ENCODE measurements at regions not wholly inside any gene's neighbourhood (a gene's known extent, or its start where the extent isn't known, plus 50 kb on each side); places are given as distances from the start of the nearest gene placed in this dataset.

DNA sequence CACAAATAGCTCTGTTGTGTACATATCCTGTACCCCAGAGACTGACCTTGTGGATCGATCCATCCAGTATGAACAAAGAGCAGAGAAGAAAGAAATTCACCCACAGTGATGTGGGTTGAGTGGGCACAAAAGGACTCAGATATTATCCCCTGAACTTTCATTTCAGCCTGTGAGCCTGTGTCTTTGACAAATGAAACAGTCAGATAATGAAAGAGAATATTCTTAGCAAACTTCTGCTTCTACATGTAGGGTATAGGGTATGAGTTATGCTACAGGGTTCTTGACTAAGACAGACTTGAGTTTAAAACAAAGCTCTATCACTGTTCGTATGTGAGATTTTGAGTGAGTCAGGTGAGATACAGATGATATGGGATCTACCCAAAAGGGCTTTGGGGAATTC, 359.7 kb downstream of the MAFB start:
- no peak overlapping the region for H3K4me3 Mint-ChIP-seq
- DNase-seq (ENCODE audit: low spot score), result no peak
- no peaks in the 10 kb centered on the region for H3K36me3 Mint-ChIP-seq (ENCODE audit: low read depth)
- H3K4me1 Mint-ChIP-seq (ENCODE audit: low read depth), result no peaks in the 10 kb centered on the region
- no peaks in the 10 kb centered on the region for H3K27me3 Mint-ChIP-seq (ENCODE audit: low read depth)
- H3K27ac Mint-ChIP-seq, result no peak overlapping the region
- H3K9me3 Mint-ChIP-seq, result no peaks in the 10 kb centered on the region

DNA sequence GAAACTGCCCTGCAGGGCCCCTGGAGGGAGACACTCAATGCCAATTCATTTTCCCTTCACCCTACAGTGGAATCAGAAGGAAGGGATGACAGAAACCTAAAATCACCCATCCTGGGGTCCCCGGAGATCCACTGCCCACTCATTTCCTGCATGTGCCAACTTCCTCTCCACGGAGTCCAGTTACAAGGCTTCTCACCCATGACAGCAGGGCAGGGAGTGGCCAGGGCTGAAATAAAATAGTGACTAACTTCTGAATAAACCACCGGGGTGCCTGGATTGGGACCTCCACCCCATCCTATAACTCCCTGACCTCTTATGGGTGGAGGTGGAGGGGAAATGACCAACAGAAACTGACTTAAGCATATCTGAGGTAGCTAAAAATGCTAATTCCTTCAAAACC, 362.3 kb downstream of the MAFB start:
- Mint-ChIP-seq H3K36me3 (ENCODE audit: low read depth) (no peaks in the 10 kb centered on the region), H3K4me3 (no peak overlapping the region), H3K9me3 (no peaks in the 10 kb centered on the region), H3K27me3 (ENCODE audit: low read depth) (no peaks in the 10 kb centered on the region), H3K27ac (no peak overlapping the region), H3K4me1 (ENCODE audit: low read depth) (no peaks in the 10 kb centered on the region)
- DNase-seq (ENCODE audit: low spot score), result no peak

DNA sequence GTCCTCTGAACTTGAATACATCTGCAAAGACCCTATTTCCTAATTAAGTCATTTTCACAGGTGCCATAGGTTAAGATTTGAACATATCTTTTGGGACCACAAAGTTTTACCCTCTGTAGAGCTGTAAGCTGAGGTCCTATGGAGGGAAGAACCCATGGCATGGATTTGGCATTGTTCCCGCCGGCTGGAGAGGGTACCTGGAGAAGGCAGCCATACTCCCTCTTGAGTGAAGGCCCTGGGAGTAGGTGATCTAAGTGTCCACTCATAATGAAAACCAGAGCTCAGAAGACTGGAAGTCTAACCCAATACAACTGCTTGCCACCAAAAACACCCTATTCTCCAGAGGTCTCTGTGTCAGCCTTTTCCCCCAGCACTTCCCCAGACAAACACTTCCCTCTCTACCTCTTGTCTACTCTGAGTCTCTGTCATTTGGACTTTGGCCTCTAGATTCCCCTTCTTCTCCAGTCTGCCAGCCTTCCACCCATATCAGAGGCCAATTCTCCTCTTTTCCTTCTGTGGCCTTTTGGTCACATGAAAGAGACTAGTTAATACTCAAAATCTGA, 363.9 kb downstream of the MAFB start:
- Mint-ChIP-seq H3K27me3 (ENCODE audit: low read depth) (no peaks in the 10 kb centered on the region), H3K4me1 (ENCODE audit: low read depth) (no peaks in the 10 kb centered on the region), H3K4me3 (no peak overlapping the region), H3K36me3 (ENCODE audit: low read depth) (no peaks in the 10 kb centered on the region), H3K9me3 (no peaks in the 10 kb centered on the region), H3K27ac (no peak overlapping the region)
- no peak for DNase-seq (ENCODE audit: low spot score)

DNA sequence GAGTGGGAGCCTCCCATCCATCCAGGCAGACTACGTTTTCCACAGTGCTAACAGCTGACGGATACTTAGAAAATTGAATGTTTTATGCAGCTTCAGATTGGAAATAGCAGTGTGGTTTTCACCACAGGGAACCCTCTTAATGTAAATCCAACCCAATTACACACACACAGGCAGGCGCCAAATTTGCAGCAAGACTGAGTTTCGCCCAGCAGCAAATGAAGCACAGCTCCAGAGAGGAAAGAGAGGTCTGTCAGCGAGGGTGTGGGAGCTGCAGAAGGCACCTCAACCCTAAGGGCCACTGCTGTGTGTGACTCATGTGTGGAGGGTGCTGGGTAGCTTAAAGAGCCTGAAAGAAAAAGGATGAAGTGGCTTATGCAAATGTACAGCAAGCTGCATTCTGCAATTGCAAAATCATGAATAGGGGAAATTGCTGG, 365.7 kb downstream of the MAFB start:
- H3K4me3 Mint-ChIP-seq, result no peak overlapping the region
- no peaks in the 10 kb centered on the region for H3K27me3 Mint-ChIP-seq (ENCODE audit: low read depth)
- H3K27ac Mint-ChIP-seq, result no peak overlapping the region
- DNase-seq (ENCODE audit: low spot score), result no peak
- no peaks in the 10 kb centered on the region for H3K9me3 Mint-ChIP-seq
- no peaks in the 10 kb centered on the region for H3K36me3 Mint-ChIP-seq (ENCODE audit: low read depth)
- H3K4me1 Mint-ChIP-seq (ENCODE audit: low read depth), result no peaks in the 10 kb centered on the region

DNA sequence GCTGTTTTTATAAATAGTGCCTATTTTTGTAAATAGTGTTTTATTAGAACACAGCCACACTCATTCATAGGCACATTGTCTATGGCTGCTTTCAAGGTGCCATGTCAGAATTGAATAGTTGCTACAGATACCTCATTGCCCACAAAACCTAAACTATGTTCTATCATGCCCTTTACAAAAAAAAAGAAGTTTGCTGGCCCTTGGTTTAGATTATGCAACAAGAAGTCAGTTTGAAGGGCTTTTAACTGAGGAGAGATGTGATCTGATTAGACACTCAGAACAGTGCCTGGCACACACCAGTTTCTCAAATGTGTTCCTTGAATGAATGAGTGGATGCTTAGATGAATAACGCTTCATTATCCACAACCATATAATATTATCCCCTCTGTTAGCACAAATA, 366.1 kb downstream of the MAFB start:
- no peak for DNase-seq (ENCODE audit: low spot score)
- Mint-ChIP-seq H3K4me1 (ENCODE audit: low read depth) (no peaks in the 10 kb centered on the region), H3K27me3 (ENCODE audit: low read depth) (no peaks in the 10 kb centered on the region), H3K36me3 (ENCODE audit: low read depth) (no peaks in the 10 kb centered on the region), H3K9me3 (no peaks in the 10 kb centered on the region), H3K27ac (no peak overlapping the region), H3K4me3 (no peak overlapping the region)

DNA sequence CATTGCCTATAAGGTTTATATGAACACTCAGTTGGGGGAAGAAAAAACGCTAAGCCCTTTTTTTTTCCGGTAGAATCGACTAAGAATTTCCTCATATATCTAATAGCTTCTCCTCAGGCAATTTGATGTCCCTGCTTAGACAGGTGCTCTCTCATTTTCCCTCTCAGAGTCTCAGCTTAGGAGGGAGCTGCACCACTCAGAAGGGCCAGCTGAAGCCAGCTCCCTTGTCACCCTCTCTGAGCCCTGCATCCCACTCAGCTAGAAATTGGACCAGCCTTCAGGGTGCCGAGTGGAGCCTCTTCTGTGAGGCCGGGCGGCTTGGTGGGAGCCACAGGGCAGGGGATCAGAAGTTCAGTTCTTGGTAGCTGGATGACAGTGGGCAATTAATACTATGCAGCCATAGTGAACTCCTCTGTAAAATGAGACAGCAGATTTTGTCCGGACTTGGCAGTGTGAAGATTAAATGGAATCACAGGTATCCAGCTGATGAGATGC, 368.5 kb downstream of the MAFB start:
- Mint-ChIP-seq H3K4me1 (ENCODE audit: low read depth) (no peaks in the 10 kb centered on the region), H3K27me3 (ENCODE audit: low read depth) (no peaks in the 10 kb centered on the region), H3K27ac (no peak overlapping the region), H3K9me3 (no peaks in the 10 kb centered on the region), H3K4me3 (no peak overlapping the region), H3K36me3 (ENCODE audit: low read depth) (no peaks in the 10 kb centered on the region)
- no peak for DNase-seq (ENCODE audit: low spot score)

DNA sequence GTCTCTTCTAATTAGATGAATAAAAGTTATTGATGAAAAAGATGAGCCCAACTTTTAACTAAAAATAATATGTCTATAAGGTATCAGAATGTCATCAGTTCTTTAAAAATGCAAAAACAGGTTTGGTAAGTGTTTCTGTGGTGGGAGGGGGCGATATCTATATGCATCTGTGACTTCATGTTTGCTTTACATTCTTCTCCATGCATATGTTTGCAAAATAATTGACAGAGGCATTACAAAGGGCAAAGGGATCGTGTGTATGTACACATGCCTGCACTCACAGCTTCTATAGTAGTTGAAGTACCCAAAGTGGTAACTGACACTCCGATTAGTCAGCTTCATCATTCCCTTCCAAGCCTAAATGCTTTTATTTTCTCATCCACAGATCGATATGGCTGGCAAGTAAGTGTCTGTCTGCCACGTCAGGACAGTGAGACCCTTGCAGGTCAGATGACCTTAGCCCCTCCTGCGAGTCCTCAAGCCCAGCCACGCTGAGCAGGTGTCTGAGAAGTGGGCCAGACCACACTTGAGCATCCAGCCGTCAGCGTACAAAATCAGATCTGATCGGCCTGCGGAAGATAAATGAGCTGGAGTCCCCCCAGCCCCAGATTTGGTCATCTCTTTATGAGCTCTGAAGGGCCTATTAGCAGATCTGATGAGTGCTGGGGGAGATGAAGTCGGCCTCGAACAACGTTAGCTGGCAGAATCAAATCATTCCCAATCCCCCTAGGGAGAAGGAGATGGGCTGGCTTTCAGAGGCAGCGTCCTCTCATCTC, 369.1 kb downstream of the MAFB start:
- Mint-ChIP-seq H3K4me3 (no peak overlapping the region), H3K27me3 (ENCODE audit: low read depth) (no peaks in the 10 kb centered on the region), H3K27ac (no peak overlapping the region), H3K36me3 (ENCODE audit: low read depth) (no peaks in the 10 kb centered on the region), H3K4me1 (ENCODE audit: low read depth) (no peaks in the 10 kb centered on the region), H3K9me3 (no peaks in the 10 kb centered on the region)
- no peak for DNase-seq (ENCODE audit: low spot score)

DNA sequence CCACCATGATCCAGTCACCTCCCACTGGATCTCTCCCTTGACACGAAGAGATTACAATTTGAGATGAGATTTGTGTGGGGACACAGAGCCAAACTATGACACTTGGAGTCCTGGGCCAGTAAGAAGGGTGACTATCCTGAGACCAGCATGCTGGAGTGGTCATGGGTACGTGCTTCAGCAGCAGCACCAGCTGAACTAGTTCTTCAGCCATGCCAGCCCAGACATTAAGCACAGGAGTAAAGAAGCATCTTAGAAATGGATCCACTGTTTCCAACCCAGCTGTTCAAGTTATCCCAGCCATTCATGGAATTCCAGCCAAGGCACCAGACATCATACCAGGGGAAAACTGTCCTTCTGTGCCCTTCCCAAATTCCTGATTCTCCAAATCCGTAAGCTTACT, 370.0 kb downstream of the MAFB start:
- Mint-ChIP-seq H3K27ac (no peak overlapping the region), H3K4me1 (ENCODE audit: low read depth) (no peaks in the 10 kb centered on the region), H3K27me3 (ENCODE audit: low read depth) (no peaks in the 10 kb centered on the region), H3K4me3 (no peak overlapping the region), H3K9me3 (no peaks in the 10 kb centered on the region), H3K36me3 (ENCODE audit: low read depth) (no peaks in the 10 kb centered on the region)
- no peak for DNase-seq (ENCODE audit: low spot score)

DNA sequence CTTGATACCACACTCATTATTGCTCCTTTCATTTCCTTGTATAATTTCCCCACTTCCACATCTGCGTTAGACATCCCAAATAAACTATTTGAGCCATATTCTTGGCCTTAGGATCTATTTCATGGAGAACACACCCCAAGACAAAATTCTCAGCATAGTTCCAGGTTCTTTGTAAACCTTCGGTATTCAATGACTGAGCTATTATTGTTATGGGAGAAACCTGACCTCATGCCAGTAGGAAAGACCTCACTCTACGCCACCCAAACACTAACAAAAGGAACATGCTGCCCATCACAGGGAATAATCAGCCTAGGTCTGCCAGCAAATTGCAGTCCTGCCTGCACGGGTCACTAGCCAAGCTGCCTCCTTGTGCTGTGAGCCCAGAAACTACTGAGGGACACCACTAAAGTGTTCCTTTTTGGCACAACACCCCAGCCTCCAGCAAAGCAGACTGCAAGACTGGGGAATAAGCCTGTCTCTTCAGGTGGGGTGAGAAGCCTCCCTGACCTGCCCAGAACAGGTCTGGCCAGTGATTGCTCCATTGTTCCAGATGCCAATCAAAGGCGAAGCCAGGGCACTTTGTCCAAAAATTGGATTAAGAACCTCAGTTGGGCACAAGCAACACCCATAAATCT, 371.8 kb downstream of the MAFB start:
- Mint-ChIP-seq H3K4me1 (ENCODE audit: low read depth) (no peaks in the 10 kb centered on the region), H3K27ac (no peak overlapping the region), H3K9me3 (no peaks in the 10 kb centered on the region), H3K4me3 (no peak overlapping the region), H3K36me3 (ENCODE audit: low read depth) (no peaks in the 10 kb centered on the region), H3K27me3 (ENCODE audit: low read depth) (no peaks in the 10 kb centered on the region)
- DNase-seq (ENCODE audit: low spot score), result no peak

DNA sequence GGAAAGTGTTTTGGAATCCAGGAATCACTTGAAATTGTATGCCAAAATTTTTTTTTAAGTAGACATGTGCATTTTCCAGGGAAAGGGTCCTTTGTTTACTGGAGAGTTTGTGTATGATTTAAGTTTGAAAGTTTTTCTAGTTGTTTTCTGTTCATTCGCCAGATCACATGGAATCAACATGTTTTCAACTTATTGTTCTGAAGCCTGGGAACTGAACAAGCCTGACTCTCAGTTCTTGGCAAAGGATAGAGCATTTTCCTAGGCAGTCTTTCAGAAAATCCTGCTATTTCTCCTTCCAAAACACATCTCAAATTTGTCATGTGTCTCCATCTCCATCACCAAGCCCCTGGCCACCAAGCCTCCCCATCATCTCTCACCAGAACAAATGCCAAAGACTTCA, 374.8 kb downstream of the MAFB start:
- no peaks in the 10 kb centered on the region for H3K4me1 Mint-ChIP-seq (ENCODE audit: low read depth)
- H3K27ac Mint-ChIP-seq, result no peak overlapping the region
- H3K4me3 Mint-ChIP-seq, result no peak overlapping the region
- no peaks in the 10 kb centered on the region for H3K36me3 Mint-ChIP-seq (ENCODE audit: low read depth)
- no peak for DNase-seq (ENCODE audit: low spot score)
- H3K27me3 Mint-ChIP-seq (ENCODE audit: low read depth), result no peaks in the 10 kb centered on the region
- no peaks in the 10 kb centered on the region for H3K9me3 Mint-ChIP-seq

DNA sequence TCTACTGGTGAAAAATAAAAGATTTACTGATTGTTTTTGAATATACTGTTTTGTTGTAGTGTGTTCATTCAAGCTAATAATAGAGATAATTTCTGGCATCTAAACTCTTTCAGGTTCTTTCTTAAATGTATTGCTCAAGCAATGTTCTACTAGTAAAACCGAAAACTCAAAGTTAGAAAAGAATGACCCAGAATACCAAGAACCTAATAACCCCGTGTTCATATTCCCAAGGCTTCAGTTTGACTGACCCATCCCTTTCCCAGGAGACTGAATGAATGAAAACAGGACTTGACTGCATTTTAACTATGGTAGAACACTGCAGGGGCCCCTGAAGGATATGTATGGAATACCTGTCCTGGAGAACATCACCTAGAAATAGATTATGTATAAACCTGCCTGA, 375.3 kb downstream of the MAFB start:
- Mint-ChIP-seq H3K4me1 (ENCODE audit: low read depth) (no peaks in the 10 kb centered on the region), H3K36me3 (ENCODE audit: low read depth) (no peaks in the 10 kb centered on the region), H3K27ac (no peak overlapping the region), H3K27me3 (ENCODE audit: low read depth) (no peaks in the 10 kb centered on the region), H3K9me3 (no peaks in the 10 kb centered on the region), H3K4me3 (no peak overlapping the region)
- DNase-seq (ENCODE audit: low spot score), result no peak

DNA sequence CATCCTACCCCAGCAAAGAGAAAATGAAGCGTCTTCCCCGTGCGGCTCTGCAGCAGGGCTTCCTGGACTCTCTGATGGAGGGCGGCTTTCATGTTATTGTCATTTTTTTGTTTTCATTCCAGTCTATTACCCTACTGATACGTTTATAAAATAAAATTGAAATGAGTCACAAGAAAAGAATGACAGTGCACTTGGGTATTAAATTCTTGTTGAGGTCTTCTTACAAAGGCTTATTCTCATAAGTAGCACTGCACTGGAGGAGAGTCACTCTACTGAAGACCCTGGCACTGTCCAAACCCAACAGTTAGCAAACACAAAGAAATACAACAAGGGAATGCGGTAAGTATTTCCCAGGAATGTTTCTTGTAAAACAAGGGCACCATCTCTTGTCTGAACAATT, 379.3 kb downstream of the MAFB start:
- DNase-seq (ENCODE audit: low spot score), result no peak
- no peak overlapping the region for H3K27ac Mint-ChIP-seq
- H3K4me3 Mint-ChIP-seq, result no peak overlapping the region
- H3K36me3 Mint-ChIP-seq (ENCODE audit: low read depth), result no peaks in the 10 kb centered on the region
- no peaks in the 10 kb centered on the region for H3K27me3 Mint-ChIP-seq (ENCODE audit: low read depth)
- no peaks in the 10 kb centered on the region for H3K4me1 Mint-ChIP-seq (ENCODE audit: low read depth)
- no peaks in the 10 kb centered on the region for H3K9me3 Mint-ChIP-seq

DNA sequence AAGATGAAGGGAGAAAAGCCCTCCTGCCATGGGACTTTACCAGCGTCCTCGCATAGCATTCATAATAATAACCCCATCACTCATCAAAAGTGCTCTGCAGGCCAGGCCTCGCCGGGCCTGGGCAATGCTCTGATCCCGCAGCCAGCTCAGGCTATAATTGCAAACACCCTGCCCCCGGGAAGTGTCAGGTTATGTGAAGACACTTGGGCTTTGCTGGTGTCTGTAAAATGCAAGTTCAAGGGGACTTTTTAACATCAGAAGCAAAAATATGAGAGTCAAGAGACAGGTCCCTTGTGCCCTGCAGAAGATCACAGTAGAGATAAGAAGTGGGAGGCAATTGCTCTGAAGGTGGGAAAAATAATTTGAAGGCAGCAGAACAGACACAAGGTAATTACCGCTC, 381.0 kb downstream of the MAFB start:
- DNase-seq (ENCODE audit: low spot score), result no peak
- Mint-ChIP-seq H3K9me3 (no peaks in the 10 kb centered on the region), H3K27ac (no peak overlapping the region), H3K4me1 (ENCODE audit: low read depth) (no peaks in the 10 kb centered on the region), H3K4me3 (no peak overlapping the region), H3K27me3 (ENCODE audit: low read depth) (no peaks in the 10 kb centered on the region), H3K36me3 (ENCODE audit: low read depth) (no peaks in the 10 kb centered on the region)

DNA sequence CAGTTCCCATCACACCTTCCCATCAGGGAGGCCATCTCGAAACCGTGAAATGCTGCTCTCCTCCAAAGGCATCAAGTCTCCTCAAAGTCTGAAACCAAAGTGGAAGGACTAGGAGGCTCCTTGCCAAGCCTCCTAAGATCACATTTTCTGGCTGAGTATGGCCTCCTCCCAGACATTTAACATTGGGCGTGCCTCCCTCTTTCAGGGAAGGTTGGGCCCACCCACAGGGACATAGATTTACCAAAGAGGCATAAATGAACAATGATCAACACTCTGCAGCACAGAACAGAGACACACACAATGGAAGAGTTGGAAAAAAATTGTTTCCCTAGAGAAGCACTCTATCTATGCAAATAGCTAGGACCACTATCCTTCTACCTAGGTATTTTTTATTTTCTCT, 381.8 kb downstream of the MAFB start:
- Mint-ChIP-seq H3K27ac (no peak overlapping the region), H3K4me1 (ENCODE audit: low read depth) (no peaks in the 10 kb centered on the region), H3K27me3 (ENCODE audit: low read depth) (no peaks in the 10 kb centered on the region), H3K4me3 (no peak overlapping the region), H3K9me3 (no peaks in the 10 kb centered on the region), H3K36me3 (ENCODE audit: low read depth) (no peaks in the 10 kb centered on the region)
- no peak for DNase-seq (ENCODE audit: low spot score)

All from T-helper 2 cell treated with Interferon-gamma antibody and Interleukin-4, amounts not matched to agents 5 μg/mL and 100 μg/mL, for 36 hours (primary cell).